GM19023 (cell line): ENCODE measurements at regions not wholly inside any gene's neighbourhood (a gene's known extent, or its start where the extent isn't known, plus 50 kb on each side); places are given as distances from the start of the nearest gene placed in this dataset.
"Not testable (repeated sequence)": the region's sequence is repeated elsewhere in the genome, so short reads cannot be mapped to it uniquely, and the experiment has no call there.

ENCODE experiments used
- ATAC-seq: cut with Tn5 transposase; IDR thresholded peaks from one replicate; pipeline ENCODE4 v1.9.1; 2021; ENCODE audit warnings: mild to moderate bottlenecking, moderate library complexity; ENCODE audit not compliant: unreplicated experiment

- no peak for ATAC-seq
Observed at GRCh38 chr12:127820271-127820670, 446.7 kb upstream of the TMEM132C start.

- ATAC-seq = no peak
Observed at GRCh38 chr12:127820846-127821245, 446.1 kb upstream of the TMEM132C start.

- ATAC-seq = no peak
Observed at GRCh38 chr12:127822809-127823411, 444.1 kb upstream of the TMEM132C start.

- ATAC-seq = no peak
Observed at GRCh38 chr12:127823801-127824200, 443.2 kb upstream of the TMEM132C start.

GRCh38 chr12:127829281-127830064 lies 437.5 kb upstream of the TMEM132C start:
- no peak for ATAC-seq

- no peak for ATAC-seq
Observed at GRCh38 chr12:127830065-127830460, 436.9 kb upstream of the TMEM132C start.

- ATAC-seq = no peak
Observed at GRCh38 chr12:127830730-127831129, 436.2 kb upstream of the TMEM132C start.

- no peak for ATAC-seq
Observed at GRCh38 chr12:127832172-127832571, 434.8 kb upstream of the TMEM132C start.

- not testable (repeated sequence) for ATAC-seq
Observed at GRCh38 chr12:127836802-127837201, 430.2 kb upstream of the TMEM132C start.

GRCh38 chr12:127857661-127858060 lies 409.3 kb upstream of the TMEM132C start:
- no peak for ATAC-seq

GRCh38 chr12:127860536-127860935 lies 406.4 kb upstream of the TMEM132C start:
- no peak for ATAC-seq

- no peak for ATAC-seq
Observed at GRCh38 chr12:127861406-127861805, 405.6 kb upstream of the TMEM132C start.

- ATAC-seq = no peak
Observed at GRCh38 chr12:127873306-127873705, 393.7 kb upstream of the TMEM132C start.

GRCh38 chr12:127881371-127882140 lies 385.4 kb upstream of the TMEM132C start:
- no peak for ATAC-seq

GRCh38 chr12:127883013-127883412 lies 384.0 kb upstream of the TMEM132C start:
- ATAC-seq = no peak

- no peak for ATAC-seq
Observed at GRCh38 chr12:127885954-127886750, 380.8 kb upstream of the TMEM132C start.

- ATAC-seq = no peak
Observed at GRCh38 chr12:127886827-127887226, 380.1 kb upstream of the TMEM132C start.

GRCh38 chr12:127888943-127889719 lies 377.8 kb upstream of the TMEM132C start:
- no peak for ATAC-seq

GRCh38 chr12:127893895-127894609 lies 372.9 kb upstream of the TMEM132C start:
- no peak for ATAC-seq

- ATAC-seq = no peak
Observed at GRCh38 chr12:127896661-127897060, 370.3 kb upstream of the TMEM132C start.
